Stimulated activated CD4-positive, alpha-beta T cell treated with anti-CD3 and anti-CD28 coated beads, Interleukin-15, amount 100 ng/mL, for 24 hours (primary cell): ENCODE measurements at regions not wholly inside any gene's neighbourhood (a gene's known extent, or its start where the extent isn't known, plus 50 kb on each side); places are given as distances from the start of the nearest gene placed in this dataset.

Experiments
- DNase-seq: peaks from one replicate; pipeline ENCODE4 v3.0.0-alpha.2; 2020

GRCh38 chr4:89416960-89417359 lies 109.4 kb upstream of the GPRIN3 start:
- DNase-seq = no peak

- DNase-seq = no peak
Observed at GRCh38 chr4:89413518-89413917, 105.9 kb upstream of the GPRIN3 start.

GRCh38 chr4:89411539-89412309 lies 104.1 kb upstream of the GPRIN3 start:
- DNase-seq = no peak

- DNase-seq = no peak
Observed at GRCh38 chr4:89410687-89411086, 103.1 kb upstream of the GPRIN3 start.

GRCh38 chr4:89404530-89404929 lies 96.9 kb upstream of the GPRIN3 start:
- no peak for DNase-seq

GRCh38 chr4:89403826-89404225 lies 96.2 kb upstream of the GPRIN3 start:
- no peak for DNase-seq

- DNase-seq = no peak
Observed at GRCh38 chr4:89400287-89401035, 92.9 kb upstream of the GPRIN3 start.

- DNase-seq = no peak
Observed at GRCh38 chr4:89398644-89399043, 91.0 kb upstream of the GPRIN3 start.

- no peak for DNase-seq
Observed at GRCh38 chr4:89398146-89398545, 90.5 kb upstream of the GPRIN3 start.

- no peak for DNase-seq
Observed at GRCh38 chr4:89397441-89397840, 89.8 kb upstream of the GPRIN3 start.

GRCh38 chr4:89382439-89382838 lies 74.8 kb upstream of the GPRIN3 start:
- DNase-seq = no peak

GRCh38 chr4:89380980-89381379 lies 73.4 kb upstream of the GPRIN3 start:
- no peak for DNase-seq

GRCh38 chr4:89379511-89380044 lies 72.0 kb upstream of the GPRIN3 start:
- DNase-seq = no peak

GRCh38 chr4:89373394-89373793 lies 65.8 kb upstream of the GPRIN3 start:
- no peak for DNase-seq

GRCh38 chr4:89371614-89372013 lies 64.0 kb upstream of the GPRIN3 start:
- DNase-seq = no peak

GRCh38 chr4:89369581-89369980 lies 62.0 kb upstream of the GPRIN3 start:
- no peak for DNase-seq

GRCh38 chr4:89368861-89369260 lies 61.3 kb upstream of the GPRIN3 start:
- DNase-seq = no peak

- no peak for DNase-seq
Observed at GRCh38 chr4:89365776-89366175, 58.2 kb upstream of the GPRIN3 start.

- DNase-seq = no peak
Observed at GRCh38 chr4:89365375-89365774, 57.8 kb upstream of the GPRIN3 start.

- DNase-seq = no peak
Observed at GRCh38 chr4:89364541-89364940, 56.9 kb upstream of the GPRIN3 start.

- DNase-seq = no peak
Observed at GRCh38 chr4:89363786-89364185, 56.2 kb upstream of the GPRIN3 start.

- DNase-seq = no peak
Observed at GRCh38 chr4:89358935-89359638, 51.5 kb upstream of the GPRIN3 start.

GRCh38 chr4:89357787-89358186 lies 50.2 kb upstream of the GPRIN3 start:
- DNase-seq = no peak
